WTC11 (cell line): ENCODE measurements at regions not wholly inside any gene's neighbourhood (a gene's known extent, or its start where the extent isn't known, plus 50 kb on each side); places are given as distances from the start of the nearest gene placed in this dataset.

Experiments used
- ATAC-seq: fragments of 200-7000 bp; cut with Tn5 transposase; 2 replicates; pipeline ENCODE4 v1.10.0; 2021; ENCODE audit warnings: mild to moderate bottlenecking, moderate library complexity
- CTCF ChIA-PET: fragments of 300-600 bp; sonication (Branson Sonifier 250); formaldehyde crosslinking; loops from one replicate; lab custom pipeline; 2021; ENCODE audit warnings: antibody characterized with exemption; lab: Charles Lee
- POLR2A ChIA-PET: fragments of 350-600 bp; sonication (Branson Sonifier 250); formaldehyde crosslinking; loops from one replicate; lab custom pipeline; 2021; ENCODE audit warnings: antibody characterized with exemption; lab: Charles Lee
- DNase-seq: peaks from one replicate; pipeline ENCODE4 v3.0.0; 2021; ENCODE audit warnings: low spot score
- H3K27ac Mint-ChIP-seq: 2 replicates; pipeline ENCODE4 v1.8.0; 2021; ENCODE audit warnings: mixed read lengths
- H3K27me3 Mint-ChIP-seq: 2 replicates; pipeline ENCODE4 v1.8.0; 2021; ENCODE audit warnings: low read depth, mild to moderate bottlenecking, moderate library complexity, mixed read lengths
- H3K36me3 Mint-ChIP-seq: 2 replicates; pipeline ENCODE4 v1.8.0; 2021; ENCODE audit warnings: mixed read lengths
- H3K4me1 Mint-ChIP-seq: 2 replicates; pipeline ENCODE4 v1.8.0; 2022; ENCODE audit warnings: mixed read lengths
- H3K4me3 Mint-ChIP-seq: 2 replicates; pipeline ENCODE4 v1.8.0; 2021; ENCODE audit warnings: mild to moderate bottlenecking, moderate library complexity, mixed read lengths
- H3K9me3 Mint-ChIP-seq: 2 replicates; pipeline ENCODE4 v1.8.0; 2021; ENCODE audit warnings: mixed read lengths
- ATF1 ChIP-seq: sonication (generic); formaldehyde crosslinking; IDR thresholded peaks from 2 replicates; pipeline ENCODE4 v1.8.1; 2023; ENCODE audit warnings: mild to moderate bottlenecking, moderate library complexity, missing genetic modification reagents
- ATF3 ChIP-seq: sonication (generic); formaldehyde crosslinking; conservative IDR thresholded peaks from 2 replicates; pipeline ENCODE4 v1.8.1; 2022; ENCODE audit warnings: mild to moderate bottlenecking, missing genetic modification reagents
- CDX4 ChIP-seq: fragments of 250-450 bp; sonication (Bioruptor Pico); IDR thresholded peaks from 2 replicates; pipeline ENCODE4 v1.9.0; 2021; ENCODE audit warnings: moderate library complexity, mild to moderate bottlenecking, inconsistent platforms, borderline replicate concordance
- CREM ChIP-seq: sonication (generic); formaldehyde crosslinking; IDR thresholded peaks from 2 replicates; pipeline ENCODE4 v1.8.1; 2022; ENCODE audit warnings: mild to moderate bottlenecking, missing genetic modification reagents, moderate library complexity
- E2F5 ChIP-seq: sonication (generic); formaldehyde crosslinking; IDR thresholded peaks from 2 replicates; pipeline ENCODE4 v1.8.1; 2022; ENCODE audit warnings: mild to moderate bottlenecking, moderate library complexity, missing genetic modification reagents
- ESRRA ChIP-seq: sonication (generic); formaldehyde crosslinking; IDR thresholded peaks from 2 replicates; pipeline ENCODE4 v1.8.1; 2022; ENCODE audit warnings: mild to moderate bottlenecking, missing genetic modification reagents, borderline replicate concordance
- FOXP1 ChIP-seq: sonication (generic); formaldehyde crosslinking; IDR thresholded peaks from 2 replicates; pipeline ENCODE4 v1.8.0; 2022; ENCODE audit warnings: missing genetic modification reagents, mild to moderate bottlenecking, moderate library complexity, borderline replicate concordance
- GABPB1 ChIP-seq: sonication (generic); formaldehyde crosslinking; IDR thresholded peaks from 2 replicates; pipeline ENCODE4 v1.8.1; 2023; ENCODE audit warnings: mild to moderate bottlenecking, missing genetic modification reagents
- GTF2I ChIP-seq: fragments of 250-450 bp; sonication (Bioruptor Pico); conservative IDR thresholded peaks from 2 replicates; pipeline ENCODE4 v1.4.0; 2021; ENCODE audit warnings: mild to moderate bottlenecking
- JUN ChIP-seq: sonication (generic); formaldehyde crosslinking; IDR thresholded peaks from 2 replicates; pipeline ENCODE4 v1.8.0; 2023; ENCODE audit warnings: mild to moderate bottlenecking, missing genetic modification reagents
- KAT7 ChIP-seq: sonication (generic); formaldehyde crosslinking; IDR thresholded peaks from 2 replicates; pipeline ENCODE4 v1.8.1; 2023; ENCODE audit warnings: missing genetic modification reagents, mild to moderate bottlenecking, borderline replicate concordance
- MXD4 ChIP-seq: fragments of 250-450 bp; sonication (Bioruptor Pico); IDR thresholded peaks from 2 replicates; pipeline ENCODE4 v1.8.0; 2021; ENCODE audit warnings: mild to moderate bottlenecking, moderate library complexity, borderline replicate concordance
- MYBL2 ChIP-seq: sonication (generic); formaldehyde crosslinking; IDR thresholded peaks from 2 replicates; pipeline ENCODE4 v1.8.1; 2023; ENCODE audit warnings: mild to moderate bottlenecking, moderate library complexity, missing genetic modification reagents
- NFE2L1 ChIP-seq: sonication (generic); formaldehyde crosslinking; IDR thresholded peaks from 2 replicates; pipeline ENCODE4 v1.8.1; 2023; ENCODE audit warnings: missing genetic modification reagents
- PRDM15 ChIP-seq: sonication (generic); formaldehyde crosslinking; IDR thresholded peaks from 2 replicates; pipeline ENCODE4 v1.8.0; 2022; ENCODE audit warnings: missing genetic modification reagents
- TCF7 ChIP-seq: sonication (generic); formaldehyde crosslinking; IDR thresholded peaks from 2 replicates; pipeline ENCODE4 v1.8.0; 2022; ENCODE audit warnings: mild to moderate bottlenecking, low read depth, missing genetic modification reagents, moderate library complexity
- TP53 ChIP-seq: sonication (generic); formaldehyde crosslinking; IDR thresholded peaks from 2 replicates; pipeline ENCODE4 v1.8.1; 2023; ENCODE audit warnings: mild to moderate bottlenecking, missing genetic modification reagents
- USF2 ChIP-seq: sonication (generic); formaldehyde crosslinking; IDR thresholded peaks from 2 replicates; pipeline ENCODE4 v1.8.1; 2023; ENCODE audit warnings: mild to moderate bottlenecking, missing genetic modification reagents, moderate library complexity
- ZNF219 ChIP-seq: sonication (generic); formaldehyde crosslinking; IDR thresholded peaks from 2 replicates; pipeline ENCODE4 v1.8.0; 2023; ENCODE audit warnings: missing genetic modification reagents, mild to moderate bottlenecking, borderline replicate concordance
- ZNF232 ChIP-seq: sonication (generic); formaldehyde crosslinking; IDR thresholded peaks from 2 replicates; pipeline ENCODE4 v1.8.0; 2022; ENCODE audit warnings: mild to moderate bottlenecking, missing genetic modification reagents
- ZNF512 ChIP-seq: sonication (generic); formaldehyde crosslinking; IDR thresholded peaks from 2 replicates; pipeline ENCODE4 v1.8.1; 2022; ENCODE audit warnings: missing genetic modification reagents, borderline replicate concordance
- ZSCAN18 ChIP-seq: fragments of 250-450 bp; sonication (Bioruptor Pico); IDR thresholded peaks from 2 replicates; pipeline ENCODE4 v2.1.2; 2022; ENCODE audit warnings: mild to moderate bottlenecking, moderate library complexity

GRCh38 chr5:72608926-72609325 is 101.7 kb upstream of the ZNF366 start (continued):
- TF ChIP-seq ZNF512 (no peak), ZNF219 (CRISPR knock-in tag) (no peak), FOXP1 (CRISPR knock-in tag) (no peak), TP53 (CRISPR knock-in tag) (no peak), TCF7 (CRISPR knock-in tag) (no peak), NFE2L1 (CRISPR knock-in tag) (no peak), CDX4 (CRISPR knock-in tag) (no peak), USF2 (CRISPR knock-in tag) (no peak), PRDM15 (CRISPR knock-in tag) (no peak), ZNF232 (CRISPR knock-in tag) (no peak), GTF2I (CRISPR knock-in tag) (no peak), E2F5 (no peak)

- ChIA-PET CTCF (no interaction called here), POLR2A (no interaction called here)
- ATAC-seq: no peak
- Mint-ChIP-seq H3K27me3 (peaks cover under 1% of the 10 kb centered on the region; the same call in 1 of the 2 replicates), H3K36me3 (no peaks in the 10 kb centered on the region), H3K27ac (no peak overlapping the region), H3K4me3 (no peak overlapping the region), H3K4me1 (peaks cover 17% of the 10 kb centered on the region), H3K9me3 (no peaks in the 10 kb centered on the region)
- no peak for TF ChIP-seq MXD4 (CRISPR knock-in tag)
- TF ChIP-seq TP53 (CRISPR knock-in tag): no peak
- TF ChIP-seq PRDM15 (CRISPR knock-in tag): no peak
- no peak for TF ChIP-seq ATF1
- no peak for TF ChIP-seq KAT7 (CRISPR knock-in tag)
- no peak for TF ChIP-seq ESRRA (CRISPR knock-in tag)
- TF ChIP-seq GABPB1 (CRISPR knock-in tag): no peak
- TF ChIP-seq CREM (CRISPR knock-in tag): no peak
- no peak for TF ChIP-seq ZSCAN18 (CRISPR knock-in tag)
- no peak for TF ChIP-seq NFE2L1 (CRISPR knock-in tag)
- TF ChIP-seq ATF3 (CRISPR knock-in tag): no peak
- TF ChIP-seq MYBL2 (CRISPR knock-in tag): no peak
- no peak for TF ChIP-seq JUN (CRISPR knock-in tag)
- DNase-seq: no peak
Measured at GRCh38 chr5:72608297-72608696, 101.1 kb upstream of the ZNF366 start.
